Stimulated activated CD8-positive, alpha-beta memory T cell treated with anti-CD3 and anti-CD28 coated beads, Interleukin-15, amount 100 ng/mL, for 1 hour (primary cell): ENCODE measurements at regions not wholly inside any gene's neighbourhood (a gene's known extent, or its start where the extent isn't known, plus 50 kb on each side); places are given as distances from the start of the nearest gene placed in this dataset.
"Not testable (repeated sequence)": the region's sequence is repeated elsewhere in the genome, so short reads cannot be mapped to it uniquely, and the experiment has no call there.

ENCODE experiments used
- DNase-seq: peaks from one replicate; pipeline ENCODE4 v3.0.0-alpha.2; 2020; ENCODE audit warnings: low read depth

DNA sequence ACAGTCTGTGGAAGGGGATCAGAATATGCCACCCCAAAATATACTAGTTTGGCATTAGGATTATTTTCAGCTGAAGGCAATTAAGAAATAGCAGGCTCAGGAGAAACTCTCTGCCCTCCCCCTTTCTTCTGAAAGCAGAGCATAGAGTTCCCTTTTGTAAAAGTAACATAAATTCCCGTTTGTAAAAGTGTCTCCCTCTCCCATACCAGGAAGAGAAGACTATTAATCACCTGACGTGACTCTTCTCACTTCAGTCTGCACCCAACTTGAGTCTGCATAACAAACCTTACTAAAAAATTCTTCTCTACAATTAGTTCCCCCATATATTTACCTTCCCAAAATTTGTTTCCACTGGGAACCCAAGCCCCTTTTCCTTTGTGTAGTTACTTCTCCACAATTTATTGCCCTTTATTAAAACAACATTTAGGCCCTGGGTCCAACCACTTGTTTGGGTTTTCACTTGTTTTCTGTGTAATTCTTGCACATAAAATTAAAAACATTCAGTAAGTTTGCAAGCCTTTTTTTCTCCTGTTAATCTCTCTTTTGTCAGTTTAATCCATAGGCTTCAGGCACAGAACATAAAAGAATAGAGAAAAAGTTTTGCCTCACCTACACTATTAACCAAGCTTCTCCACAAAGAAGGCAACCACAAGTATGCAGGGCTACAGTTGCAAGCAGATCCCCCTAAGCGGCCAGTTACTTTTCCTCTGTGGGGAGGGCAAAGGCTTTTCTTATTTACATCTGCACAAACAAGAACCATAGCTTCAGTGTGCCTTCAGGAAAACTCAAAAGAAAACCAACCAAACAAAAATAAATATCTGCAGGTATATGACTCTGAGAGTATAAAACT lies 73.8 kb upstream of the EPCAM start:
- no peak for DNase-seq

DNA sequence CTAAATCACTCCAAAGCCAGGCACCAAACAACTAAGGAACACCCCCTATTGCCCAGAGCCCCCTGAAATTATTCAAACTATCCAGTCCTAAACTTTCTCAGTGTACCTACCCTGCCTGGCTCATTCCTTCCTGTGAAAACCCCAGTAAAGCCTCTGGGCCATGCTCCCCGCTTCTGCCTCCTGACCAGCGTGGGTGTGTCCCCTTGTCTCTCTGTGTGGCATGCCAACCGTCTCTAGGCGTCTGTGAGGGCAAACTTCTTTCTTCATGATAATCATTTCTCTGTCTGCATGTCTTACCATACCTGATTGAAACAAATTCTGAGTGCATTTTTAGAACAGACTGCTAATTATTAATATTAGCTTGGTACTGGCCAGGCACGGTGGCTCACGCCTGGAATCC lies 75.1 kb upstream of the EPCAM start:
- no peak for DNase-seq

DNA sequence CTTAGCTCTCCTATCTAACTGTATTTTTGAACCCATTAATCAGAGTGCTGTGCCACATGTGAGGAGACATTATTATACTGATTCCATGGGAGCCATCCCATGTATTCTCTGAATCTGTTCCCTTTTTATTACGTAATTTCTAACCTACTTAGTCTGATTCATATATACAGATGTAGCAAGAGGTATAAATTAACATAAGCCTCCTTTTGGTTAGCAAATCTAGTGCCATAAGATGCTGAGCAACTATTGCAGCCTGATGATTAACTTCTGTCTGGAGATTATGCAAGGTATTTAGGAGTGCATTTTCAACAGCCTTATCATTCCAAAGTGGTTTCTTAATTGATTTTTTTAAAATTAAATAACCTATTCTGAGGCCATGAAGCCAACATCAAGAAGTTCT lies 80.2 kb upstream of the EPCAM start:
- DNase-seq = no peak

DNA sequence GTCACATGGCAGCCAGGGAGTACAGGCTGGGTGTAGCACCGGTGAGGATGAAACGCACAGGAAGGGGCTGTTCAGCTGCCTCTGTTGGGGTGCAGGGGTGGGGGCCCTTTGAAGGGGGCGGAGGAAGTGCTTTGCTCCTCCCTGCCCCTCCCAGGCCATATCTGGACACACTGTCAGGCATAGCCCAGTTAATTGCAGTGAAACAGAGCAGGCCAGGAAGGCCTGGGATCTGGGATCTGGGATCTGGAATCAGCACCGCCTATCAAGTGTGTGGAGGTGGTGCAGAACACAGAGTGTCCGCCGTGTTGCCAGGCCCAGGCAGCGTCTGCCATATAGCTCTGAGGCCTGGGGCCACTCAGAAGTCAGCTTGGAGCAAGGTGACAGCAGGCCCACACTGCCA lies 85.5 kb upstream of the EPCAM start:
- no peak for DNase-seq

DNA sequence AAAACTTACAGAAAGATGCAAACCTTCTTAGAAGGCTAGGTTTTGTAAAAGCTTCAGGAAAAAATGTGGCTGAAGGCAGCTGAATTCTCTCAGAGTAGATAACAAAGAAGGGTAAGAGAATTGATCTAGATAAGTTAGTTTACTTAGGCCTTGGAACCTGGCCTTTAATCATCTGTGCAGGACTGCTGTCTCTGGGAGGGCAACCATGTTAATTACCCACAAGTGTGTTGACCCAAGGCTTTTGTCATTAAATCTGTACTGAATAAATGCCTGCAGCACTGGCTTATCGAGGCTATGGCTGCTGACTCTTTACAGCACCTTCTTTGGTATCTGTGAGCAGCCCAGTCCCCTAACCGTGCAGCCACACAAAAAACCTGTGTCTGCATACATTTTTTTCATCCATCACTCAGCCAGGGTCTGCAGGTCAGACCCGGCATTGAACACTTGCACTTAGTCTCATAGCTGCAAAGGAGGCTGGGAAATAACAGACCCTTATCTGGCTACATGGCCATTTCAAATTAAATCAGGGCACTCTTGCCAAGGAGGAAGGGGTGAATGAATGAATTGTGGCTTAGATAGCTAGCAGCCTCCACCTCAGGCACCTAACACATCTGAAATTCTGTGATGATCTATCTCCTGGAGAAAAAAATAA lies 86.4 kb upstream of the EPCAM start:
- no peak for DNase-seq

DNA sequence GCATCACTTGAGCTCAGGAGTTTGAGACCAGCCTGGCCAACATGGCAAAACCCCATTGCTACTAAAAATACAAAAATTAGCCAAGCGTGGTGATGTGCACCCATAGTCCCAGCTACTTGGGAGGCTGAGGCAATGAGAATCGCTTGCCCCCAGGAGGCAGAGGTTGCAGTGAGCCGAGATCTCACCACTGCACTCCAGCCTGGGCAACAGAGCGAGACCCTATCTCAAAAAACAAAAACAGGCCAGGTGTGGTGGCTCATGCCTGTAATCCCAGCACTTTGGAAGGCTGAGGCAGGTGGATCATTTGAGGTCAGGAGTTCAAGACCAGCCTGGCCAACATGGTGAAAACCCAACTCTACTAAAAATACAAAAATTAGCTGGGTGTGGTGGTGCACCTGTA lies 89.6 kb upstream of the EPCAM start:
- not testable (repeated sequence) for DNase-seq

DNA sequence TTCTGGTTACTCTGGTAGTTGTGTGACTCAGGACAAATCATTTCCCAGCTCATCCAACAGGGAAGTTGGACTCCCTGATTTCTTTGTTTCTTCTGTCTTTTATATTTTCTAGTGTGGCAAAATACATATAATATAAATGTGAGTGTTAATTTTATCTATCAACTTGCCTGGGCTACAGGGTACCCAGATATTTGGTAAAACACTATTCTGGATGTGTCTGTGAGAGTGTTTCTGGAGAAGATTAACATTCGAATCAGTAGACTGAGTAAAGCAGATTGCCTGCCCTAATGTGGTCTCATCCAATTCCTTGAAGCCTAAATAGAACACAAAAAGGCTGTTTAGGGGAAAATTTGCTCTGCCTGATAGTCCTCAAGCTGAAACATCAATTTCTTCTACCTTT lies 91.1 kb upstream of the EPCAM start:
- no peak for DNase-seq

DNA sequence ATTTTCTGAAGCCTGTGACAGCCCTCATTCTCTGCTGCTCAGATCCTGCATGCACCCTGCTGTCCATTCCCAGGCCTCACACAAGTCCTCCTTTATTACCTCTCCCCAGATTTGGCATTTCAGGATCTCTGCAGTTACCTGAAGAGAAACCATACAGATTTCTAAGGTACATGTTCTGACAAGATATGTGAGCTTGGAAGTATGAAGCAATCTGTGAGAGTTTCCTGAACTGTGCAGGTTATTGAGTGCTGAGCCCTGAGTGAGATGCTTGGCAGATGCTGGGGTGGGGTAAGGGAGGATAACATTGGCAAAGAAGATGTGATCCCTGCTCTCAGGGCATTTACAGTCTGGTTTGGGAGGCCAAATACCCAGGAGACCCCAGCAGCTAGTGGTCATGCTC lies 91.9 kb upstream of the EPCAM start:
- no peak for DNase-seq

DNA sequence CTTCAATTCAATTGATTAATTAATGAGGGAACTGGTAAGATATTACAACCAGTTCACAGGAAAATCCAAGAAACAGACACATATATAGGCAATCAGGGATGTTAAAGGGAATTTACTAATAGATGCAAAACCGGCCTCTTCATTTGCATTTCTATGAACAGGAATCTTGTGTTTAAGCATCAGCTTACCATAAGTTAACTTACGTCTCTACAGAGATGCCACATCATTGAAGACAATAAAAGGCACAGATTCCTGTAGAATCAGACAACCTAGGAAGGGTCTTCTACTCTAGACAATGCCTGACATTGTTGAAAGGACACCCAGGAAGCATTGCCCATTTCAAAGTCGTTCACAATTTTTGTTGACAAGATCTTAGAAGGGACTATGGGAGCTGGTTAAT lies 93.0 kb upstream of the EPCAM start:
- DNase-seq = no peak

DNA sequence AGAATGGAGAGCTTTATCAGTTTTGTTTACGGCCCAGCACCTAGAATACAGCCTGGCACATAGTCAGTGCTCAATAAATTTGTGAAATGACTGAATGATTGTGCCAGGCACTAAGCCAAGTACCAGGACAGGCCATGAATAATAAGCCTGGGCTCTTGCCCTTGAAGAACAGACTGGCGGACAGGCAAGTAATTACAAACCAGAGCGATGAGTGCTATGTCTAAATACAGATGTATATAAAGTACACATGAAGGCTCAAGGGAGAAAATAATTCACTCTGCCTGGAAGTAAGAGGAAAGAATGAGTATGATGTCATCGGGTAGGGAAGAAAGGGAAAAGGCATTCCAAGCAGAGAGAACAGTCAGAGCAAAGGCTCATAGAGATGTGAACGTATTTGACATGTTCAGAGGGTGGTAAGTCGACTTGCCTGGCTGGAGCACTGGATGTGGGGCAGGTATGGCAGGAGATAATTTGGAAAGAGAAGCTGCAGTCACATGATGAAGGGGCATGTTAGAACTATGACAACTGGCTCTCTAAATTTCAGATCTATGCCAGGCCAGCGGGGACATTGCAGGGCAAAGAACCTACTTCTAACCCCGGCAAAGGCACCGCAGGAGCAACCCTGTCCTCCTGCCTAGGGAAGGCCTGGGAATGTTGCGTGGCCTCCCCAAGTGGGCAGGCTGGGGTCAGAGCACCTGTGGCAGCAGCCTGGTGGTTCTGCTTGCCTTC lies 94.9 kb upstream of the EPCAM start:
- DNase-seq = no peak

DNA sequence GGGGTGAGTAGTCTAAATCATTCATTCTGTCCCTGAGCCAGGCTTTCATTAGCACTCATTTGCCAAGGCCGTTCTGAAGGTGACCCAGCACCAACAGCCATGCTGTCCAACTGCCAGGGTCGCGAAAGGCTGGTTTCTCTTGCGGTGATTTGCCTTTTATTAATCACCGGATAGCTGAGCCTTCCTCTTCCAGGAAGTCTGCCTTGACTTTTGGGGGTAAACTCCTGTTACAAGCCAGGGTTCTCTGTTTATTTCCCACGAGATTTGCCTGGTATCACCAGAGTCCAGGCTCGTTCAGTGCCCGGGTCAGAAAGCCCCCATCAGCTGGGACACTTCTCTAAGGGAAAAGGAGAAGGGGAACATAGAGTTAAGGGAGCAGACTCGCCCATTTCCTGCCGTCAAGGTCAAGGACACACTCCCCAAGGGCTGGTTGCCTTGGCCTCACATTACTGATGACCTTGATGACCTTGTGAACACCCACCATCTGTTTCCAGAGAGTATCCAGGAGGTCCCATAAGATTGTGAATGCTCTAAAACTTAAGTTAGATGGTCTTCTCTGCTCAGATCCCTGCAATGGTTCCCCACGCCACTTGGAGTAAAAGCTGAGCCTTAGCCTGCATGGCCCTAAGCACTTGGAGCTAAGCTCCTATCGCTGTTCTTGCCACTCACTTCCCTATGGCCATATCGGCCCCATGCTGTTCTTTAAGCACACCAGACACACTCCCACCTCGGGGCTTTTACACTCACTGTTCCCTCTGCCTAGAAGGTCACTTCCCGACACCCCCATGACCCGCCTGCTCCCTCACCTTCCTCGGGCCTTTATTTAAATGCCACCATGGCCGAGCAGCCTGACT lies 96.0 kb upstream of the EPCAM start:
- DNase-seq = no peak

DNA sequence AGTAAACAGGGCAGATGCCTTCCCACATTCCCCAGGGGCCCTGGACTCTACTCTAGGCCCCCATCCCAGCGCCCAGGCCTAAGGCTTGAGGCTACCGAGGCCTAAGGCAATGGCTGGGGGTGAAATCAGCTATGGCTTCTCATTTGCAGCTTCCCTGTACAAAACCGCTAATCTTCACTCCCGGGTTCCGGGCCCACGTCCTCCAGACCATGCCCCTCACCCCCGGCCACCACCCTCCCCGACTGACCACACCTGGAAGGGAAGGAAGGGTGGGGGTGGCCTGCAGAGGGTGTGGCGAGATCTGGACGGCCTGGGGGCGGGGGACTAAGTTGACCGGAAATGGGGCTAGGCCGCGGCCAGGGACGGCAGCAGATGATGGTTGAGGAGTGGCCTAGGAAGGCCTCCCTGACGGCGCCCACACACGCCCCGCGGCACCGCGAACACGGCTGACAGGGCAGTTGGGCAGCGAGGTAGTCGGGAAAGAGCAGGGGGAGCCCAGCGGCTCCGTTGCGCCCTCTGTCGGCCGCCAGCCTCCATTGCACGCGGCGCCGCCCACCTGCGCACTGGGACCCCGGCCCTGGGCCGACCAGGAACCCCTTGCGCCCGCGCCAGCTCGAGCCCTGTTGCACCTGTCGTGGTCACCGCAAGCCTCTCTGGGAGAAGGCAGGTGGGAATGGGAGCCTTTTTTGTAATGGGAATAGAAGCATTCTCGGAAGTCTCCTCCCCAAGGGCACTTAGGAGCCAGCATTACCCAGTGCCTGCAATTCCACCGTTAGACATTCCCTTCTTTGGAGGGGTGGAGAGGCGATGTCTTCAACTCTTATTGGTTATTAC lies 95.9 kb upstream of the CALM2 start:
- DNase-seq = peak; percentile 12

DNA sequence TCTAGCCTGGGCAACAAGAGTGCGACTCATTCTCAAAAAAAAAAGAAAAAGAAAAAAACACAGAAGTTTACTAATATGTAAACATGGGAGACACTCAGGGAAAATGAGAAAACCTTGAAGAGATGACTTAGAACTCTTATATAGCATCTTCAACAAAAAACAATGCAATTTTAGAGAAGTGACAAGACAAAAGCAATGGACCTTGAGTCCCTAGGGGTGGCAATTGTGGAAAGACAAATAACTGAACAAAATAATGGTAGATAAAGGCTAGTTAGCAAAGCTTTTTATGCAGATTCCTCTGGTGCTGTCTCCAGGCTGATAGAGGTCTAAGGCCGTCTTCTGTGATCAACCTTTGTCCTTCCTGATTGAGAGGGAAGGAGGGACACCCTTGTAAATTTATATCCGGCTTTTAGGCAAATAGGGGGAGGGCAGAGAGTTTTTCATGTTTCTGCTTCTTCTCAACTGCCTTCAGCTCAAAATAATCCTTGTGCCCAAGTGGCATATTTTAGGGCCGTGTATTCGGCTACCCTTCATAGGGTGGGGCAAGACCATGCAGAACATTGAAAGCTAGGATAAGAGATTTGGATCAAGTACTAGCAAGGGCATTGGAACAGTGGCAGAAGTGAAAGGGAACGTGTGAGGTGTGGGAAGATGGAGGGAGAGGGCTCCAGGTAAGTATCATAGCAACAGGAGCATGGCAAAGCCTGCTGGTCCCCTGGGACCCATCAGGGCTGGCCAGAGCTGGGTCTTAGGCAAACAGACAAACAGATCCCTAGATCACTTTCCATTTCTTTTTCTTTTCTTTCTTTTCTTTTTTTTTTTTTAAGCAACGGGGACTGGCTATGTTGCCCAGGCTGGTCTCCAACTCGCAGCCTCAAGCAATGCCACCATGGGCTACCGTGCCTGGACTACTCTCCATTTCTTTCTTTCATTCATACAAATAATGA lies 95.0 kb upstream of the CALM2 start:
- DNase-seq = no peak

DNA sequence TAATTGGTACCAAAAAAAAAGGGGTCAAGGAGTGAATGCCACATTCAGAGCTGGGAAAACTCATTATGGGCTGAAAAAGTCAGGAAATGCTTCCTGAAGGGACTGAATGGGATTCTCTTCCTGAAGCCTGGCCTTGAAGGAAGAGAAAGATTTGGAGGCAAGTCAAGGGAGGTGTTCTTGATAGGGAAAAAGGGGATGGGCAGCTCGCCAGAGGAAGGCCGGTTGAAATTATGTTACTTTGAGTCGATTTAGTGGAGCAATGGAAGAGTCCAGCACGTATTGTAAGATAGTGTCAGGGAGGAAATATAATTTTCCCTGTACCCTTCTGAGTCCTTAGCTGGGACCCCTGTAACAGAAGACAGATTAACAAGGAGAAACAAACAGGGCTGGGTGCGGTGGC lies 94.1 kb upstream of the CALM2 start:
- no peak for DNase-seq

DNA sequence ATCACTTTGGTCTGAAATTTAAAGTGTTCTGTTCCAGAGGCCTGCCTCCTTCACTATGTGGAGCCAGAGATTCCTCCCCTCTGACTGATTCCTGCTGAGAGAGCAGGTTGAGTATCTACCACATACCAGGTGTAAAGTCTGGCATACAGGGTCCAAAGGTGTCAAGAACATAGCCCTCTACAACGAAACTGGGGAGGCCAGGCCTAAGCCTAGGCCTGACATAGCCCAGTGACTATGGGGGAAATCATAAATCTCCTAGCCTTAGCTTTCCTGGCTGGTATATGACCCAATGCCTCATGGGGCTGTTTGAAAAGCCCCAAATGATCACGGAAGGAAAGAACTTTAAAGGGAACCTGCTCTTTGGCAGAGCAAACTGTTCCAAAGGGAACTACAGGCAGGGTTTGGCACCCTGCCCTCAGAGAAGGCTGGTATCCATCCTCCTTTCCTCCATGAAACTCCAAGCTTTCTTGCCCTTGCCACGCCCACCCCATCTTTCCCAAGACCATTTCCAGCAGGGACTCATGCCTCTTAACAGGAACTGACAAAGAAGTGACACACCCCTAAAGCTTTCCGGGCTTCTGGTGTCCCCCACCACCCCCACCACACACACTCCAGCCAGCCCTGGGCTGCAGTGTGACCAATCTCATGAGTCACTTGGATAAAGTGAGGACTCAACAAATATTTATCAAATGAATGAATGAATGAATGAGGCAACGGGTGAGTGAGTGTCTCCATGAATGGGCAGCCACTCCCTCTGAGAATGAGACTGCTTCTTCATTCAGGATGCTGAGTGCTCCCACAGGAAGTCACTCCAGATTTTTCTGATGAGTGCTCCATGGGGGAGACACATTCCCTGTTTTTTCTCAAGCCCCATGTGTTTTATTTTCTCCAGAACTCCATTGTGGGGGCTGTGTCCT lies 93.3 kb upstream of the CALM2 start:
- DNase-seq = no peak

DNA sequence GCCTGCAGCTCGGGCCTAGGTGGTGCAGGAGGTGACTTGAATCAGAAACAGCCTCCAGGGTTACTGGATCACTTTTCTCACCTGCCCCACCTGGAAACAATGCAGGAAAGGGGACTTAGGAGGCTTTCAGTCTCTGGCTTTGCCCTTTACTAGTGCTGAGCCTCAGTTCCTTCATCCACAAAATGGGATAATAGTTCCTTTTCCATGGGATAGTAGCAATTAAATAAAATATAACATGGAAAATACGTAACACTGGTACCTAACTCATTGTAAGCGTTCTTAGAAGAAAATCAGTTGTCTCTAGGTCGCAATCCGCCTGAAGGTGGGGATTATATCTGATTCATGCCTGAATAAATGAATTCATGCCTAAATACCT lies 91.4 kb upstream of the CALM2 start:
- DNase-seq = no peak

DNA sequence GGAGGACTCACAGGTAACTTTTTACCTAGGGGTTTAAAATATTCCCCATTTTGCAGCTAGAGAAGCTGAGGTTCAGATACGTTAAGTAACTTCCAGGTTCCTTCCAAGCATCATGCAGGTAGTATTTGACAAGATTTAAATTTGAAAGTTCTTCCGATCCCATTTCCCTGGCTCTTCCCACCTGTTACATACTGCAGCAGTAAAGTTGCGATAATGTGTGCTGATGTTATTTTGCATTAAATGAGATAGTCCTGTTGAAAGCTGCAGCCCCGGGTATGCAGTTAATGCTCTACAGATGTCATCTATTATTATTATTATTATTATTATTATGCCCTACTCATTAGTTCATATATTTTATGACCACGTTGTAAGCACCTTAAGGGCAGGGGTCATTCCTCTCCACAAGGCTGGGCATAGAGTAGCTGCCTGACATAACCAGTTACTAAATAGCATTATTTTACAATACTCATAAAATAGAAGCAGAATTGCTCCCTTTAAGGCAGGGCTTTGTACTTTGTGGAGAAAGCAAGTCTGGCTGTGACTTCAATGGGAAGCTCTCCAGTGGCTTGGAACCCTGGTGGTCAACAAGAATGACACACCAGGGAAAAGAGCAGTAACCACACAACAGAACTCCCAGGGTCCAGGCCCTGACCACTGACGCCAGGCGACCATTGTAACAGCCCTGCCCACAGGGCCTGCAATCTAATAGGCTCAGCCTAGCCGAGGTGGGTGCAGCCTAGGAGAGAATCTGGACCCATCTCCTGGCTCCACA lies 90.8 kb upstream of the CALM2 start:
- no peak for DNase-seq

DNA sequence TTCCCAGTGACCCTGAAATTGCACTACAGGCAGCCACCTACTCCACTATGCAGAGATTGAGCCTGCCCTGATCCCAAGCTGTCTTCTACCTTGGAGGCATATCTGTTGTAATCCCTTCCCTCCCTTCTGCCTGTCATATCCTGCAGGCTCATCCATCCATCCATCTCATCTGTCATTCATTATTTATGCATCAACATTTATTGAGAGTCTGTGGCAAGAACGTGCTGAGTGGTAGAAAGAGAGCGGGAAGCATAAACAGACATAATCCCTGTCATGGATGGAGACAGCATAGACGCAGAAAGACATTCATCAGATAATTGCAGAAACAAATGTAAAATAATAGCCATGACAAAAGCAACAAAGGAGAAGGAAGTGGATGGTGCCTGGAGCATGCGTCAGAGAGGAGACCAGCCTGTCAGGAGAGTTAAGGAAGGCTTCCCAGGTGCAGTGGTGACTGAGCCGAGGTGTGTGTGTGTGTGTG lies 89.5 kb upstream of the CALM2 start:
- DNase-seq = no peak
